GM21367 (cell line): ENCODE measurements at regions not wholly inside any gene's neighbourhood (a gene's known extent, or its start where the extent isn't known, plus 50 kb on each side); places are given as distances from the start of the nearest gene placed in this dataset.
A peak's percentile ranks its signal among the peaks of the same experiment; 100 is the strongest.
"Not testable (repeated sequence)": the region's sequence is repeated elsewhere in the genome, so short reads cannot be mapped to it uniquely, and the experiment has no call there.

ENCODE experiments used
- ATAC-seq: cut with Tn5 transposase; IDR thresholded peaks from one replicate; pipeline ENCODE4 v1.9.1; 2021; ENCODE audit not compliant: unreplicated experiment

DNA sequence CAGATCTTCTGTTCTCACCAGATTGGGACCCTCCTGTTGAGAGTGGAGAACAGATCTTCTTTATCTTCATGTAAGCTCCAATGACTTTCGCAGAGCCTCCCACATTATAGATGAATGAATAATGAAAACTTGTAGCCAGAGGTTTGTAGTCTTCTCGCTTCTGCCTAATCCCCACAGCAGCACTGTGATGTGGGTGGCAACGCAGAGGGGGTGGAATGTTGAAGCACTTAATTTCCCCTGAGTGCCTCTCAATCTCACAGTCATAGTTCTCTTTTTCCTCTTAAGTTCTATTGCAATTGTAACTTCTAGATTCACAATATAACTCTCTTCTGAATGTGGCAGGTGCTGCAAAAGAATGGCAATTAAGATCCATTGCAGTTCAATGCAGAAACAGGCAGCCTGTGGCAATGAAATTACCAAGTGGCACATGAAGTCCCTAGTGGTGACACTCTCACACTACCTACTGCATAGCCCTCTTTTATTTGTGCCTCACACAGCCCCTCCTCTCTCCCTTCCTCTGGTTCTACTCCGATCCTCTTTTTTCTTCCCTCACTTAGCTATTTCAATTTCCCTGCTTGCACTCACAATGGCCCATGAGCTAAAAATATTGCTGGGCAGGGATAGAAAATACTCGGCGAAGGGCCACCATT lies 281.9 kb downstream of the UBE3D start:
- ATAC-seq: peak; percentile 77

DNA sequence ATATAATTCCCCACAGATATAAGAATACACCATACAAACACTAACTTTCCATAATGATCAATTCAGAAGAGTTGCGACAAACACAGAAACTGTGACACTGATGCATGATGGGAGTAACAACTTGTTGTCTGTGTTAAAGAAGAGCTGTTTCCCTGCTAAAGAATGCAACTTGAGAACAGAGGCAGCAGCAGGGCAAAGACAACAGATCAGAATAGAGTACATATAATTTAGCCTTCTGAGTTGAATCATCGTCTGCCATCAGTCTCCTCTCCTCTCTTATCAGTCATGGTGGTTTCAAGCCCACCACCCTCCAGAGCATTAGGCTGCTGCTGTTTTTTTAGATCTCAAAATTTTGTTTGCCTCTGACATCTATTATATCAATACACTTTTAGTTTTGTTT lies 280.4 kb downstream of the UBE3D start:
- ATAC-seq: no peak

DNA sequence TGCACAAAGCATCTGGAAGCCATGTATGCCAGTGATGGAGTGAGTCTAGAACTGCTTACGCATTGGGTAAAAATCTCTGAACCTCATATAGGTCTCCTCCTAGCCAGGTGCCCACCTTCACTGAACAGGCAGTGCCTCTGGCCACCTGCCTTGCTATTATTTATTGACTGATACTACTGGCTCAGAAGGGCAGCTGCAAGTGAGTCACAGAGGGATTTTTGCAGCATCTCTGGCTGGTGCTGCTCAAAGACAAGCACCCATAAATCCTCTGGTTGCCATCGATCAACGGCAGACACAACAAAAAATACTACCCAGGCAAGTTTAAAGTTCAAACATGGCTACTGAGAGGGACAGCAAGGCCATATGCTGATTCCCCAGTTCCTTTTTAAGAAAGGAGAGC lies 279.4 kb downstream of the UBE3D start:
- no peak for ATAC-seq

DNA sequence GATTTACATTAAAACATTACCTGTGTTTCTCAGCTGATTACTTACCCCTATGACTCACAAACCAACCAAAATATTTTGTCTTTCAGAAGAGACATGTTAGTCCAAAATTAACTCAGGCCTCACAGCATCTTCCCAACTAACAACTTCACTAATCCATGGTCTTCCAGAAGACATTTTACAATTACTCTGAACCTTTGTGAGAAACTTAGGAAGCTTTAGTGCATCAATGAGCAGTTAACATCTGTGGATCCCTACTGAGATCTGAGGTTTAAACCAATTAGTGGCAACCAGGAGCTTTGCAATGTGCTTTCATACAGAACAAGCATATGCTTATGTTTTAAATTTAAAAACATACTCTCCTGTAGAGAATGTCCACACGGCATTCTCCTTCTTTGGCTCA lies 269.7 kb downstream of the UBE3D start:
- ATAC-seq: no peak

DNA sequence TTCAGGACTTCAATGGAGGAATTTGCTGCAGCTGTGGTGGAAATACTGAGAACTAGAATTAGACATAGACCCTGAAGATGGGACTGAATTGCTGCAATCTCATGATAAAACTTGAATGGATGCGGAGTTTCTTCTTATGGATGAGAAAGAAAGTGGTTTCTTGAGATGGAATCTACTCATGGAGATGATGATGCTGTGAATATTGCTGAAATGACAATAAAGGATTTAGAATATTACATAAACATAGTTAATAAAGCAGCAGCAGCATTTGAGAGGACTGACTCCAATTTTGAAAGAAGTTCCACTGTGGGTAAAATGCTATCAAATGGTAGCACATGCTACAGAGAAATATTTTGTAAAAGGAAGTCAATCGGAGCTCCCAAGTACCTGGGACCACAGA lies 264.6 kb downstream of the UBE3D start:
- ATAC-seq: no peak

DNA sequence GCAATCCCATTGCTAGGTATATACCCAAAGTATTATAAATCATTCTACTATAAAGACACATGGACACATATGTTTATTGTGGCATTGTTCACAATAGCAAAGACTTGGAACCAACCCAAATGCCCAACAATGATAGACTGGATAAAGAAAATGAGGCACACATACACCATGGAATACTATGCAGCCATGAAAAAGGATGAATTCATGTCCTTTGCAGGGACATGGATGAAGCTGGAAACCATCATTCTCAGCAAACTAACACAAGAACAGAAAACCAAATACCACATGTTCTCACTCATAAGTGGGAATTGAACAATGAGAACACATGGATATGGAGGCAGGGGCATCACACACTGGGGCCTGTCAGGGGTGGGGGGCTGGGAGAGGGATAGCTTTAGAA lies 249.4 kb downstream of the UBE3D start:
- not testable (repeated sequence) for ATAC-seq

DNA sequence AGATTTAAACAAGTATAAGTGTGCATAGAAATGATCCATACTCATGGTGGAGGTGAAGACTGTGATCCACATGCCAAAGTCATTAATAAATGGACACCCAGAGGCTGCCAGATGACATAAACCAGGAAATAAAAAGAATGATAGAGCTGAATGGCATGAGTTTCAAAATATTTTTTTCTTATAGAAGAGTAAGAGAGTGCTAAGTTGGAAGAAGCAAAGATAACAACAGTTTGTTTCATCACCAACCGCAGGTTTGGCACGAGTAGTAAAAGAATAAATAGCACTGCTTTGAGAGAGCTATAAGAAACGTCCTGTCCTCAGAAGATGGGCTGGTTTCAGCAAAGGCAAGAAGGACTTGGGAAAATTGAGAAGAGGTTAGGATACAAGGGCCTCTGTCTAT lies 246.9 kb downstream of the UBE3D start:
- ATAC-seq: no peak

DNA sequence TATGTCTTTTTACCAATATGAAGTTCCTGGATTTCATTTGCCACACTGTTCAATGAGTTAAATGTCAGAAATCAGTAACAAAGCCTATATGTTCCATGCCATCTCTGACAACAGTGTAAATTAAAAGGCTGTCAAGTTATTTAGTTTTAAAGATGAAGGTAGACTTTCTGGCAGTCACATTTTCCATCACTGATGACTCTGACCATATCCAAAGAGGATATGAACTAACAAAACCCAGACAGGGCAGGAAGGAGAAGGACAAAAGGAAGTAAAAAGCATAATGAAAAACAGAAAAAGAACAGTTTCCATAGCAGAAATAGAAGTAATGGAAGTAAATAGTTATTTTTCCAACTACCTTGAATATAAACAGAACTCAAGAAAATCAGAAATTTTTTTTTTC lies 242.3 kb downstream of the UBE3D start:
- no peak for ATAC-seq

DNA sequence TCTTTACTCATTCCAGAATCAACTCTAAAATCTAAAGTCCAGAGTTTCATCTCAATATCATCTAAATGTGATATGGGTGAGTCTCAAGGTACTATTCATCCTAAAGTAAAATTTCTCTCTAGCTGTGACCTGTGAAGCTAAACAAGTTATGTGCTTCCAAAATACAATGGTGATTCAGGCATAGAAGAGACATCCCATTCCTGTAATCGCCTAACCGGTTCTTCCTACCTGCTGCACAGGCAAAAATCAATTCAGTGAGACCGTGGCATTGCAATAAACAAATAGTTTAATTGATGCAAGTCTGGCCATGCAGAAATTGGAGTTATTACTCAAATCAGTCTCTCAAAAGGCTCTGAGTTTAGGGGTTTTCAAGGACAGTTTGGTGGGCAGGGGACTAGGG lies 232.8 kb downstream of the UBE3D start:
- no peak for ATAC-seq

DNA sequence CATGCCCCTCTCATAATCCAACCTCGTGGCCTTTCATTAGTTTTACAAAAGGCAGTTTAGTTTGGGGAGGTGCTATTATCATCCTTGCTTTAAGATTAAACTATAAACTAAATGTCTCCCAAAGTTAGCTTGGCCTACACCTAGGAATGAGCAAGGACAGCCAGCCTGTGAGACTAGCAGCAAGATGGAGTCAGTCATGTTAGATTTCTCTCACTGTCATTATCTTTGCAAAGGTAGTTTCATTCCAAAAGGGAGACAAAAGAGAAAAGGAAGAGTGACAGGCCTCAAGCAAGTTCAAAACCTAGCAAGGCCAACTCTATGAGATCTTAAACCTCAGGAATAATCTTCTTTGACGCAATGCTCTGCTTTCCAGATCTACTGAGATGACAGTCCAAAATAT lies 232.2 kb downstream of the UBE3D start:
- ATAC-seq: no peak

DNA sequence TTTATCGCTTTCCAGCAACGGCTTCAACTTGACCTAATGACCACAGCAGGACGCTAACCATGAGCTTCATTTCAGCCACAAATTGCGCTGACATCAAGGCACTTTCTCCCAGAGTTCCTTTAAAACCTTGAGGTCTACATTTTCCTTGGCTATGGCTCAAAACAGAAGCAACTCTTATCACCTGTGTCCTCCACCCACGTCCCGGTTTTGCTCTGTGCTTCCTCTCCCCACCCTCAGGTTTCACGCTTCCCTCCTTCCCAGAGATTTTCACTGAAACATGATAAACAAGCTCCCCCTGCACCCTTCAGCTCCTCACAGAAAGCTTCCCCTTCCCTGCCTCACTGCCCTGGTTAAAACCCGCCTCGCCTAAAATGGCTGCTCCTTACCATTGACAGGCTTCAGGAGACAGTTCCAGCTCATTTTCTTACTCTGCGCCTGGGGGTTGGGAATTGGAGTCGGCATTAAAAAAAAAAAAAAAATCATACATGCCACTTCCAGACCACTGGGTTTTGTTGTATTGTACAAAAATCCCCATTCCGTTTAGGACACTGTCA lies 229.5 kb downstream of the UBE3D start:
- no peak for ATAC-seq

DNA sequence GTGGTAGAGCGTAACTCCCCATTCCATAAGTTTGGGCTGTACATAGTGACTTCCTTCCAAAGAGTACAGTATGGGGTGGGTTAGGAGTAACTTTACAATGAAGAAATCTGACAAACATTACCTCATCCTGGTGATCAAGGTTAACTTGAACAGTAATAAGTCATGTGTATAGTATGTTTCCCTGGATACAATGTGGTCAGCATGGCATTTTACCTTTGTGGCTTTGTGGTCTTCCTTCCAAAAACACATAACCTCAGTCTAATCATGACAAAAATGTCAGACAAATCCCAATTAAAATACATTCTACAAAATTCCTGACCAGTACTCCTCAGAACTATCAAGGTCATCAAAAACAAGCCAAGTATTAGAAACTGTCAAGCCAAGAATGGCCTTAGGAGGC lies 225.1 kb downstream of the UBE3D start:
- ATAC-seq: no peak

DNA sequence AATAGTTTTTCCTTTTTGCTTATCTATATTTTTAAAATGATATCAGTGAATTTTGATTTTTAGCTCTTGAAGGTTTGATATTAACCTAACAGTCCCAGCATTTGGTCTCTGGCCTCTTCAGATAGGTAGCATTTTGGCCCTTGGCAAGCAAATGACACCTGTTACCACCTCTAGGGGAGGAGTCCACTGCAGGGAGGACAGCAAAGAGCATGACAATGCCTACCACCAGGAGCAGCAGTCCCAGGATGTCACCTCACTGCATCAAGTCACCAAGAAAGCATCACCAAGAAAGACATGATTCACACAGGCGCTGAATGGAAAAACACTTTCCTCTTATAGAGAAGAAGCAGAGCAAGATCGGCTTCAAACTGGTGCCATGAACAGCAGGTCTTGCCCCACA lies 224.3 kb downstream of the UBE3D start:
- ATAC-seq: no peak
